Caco-2 (cell line): ENCODE measurements at regions not wholly inside any gene's neighbourhood (a gene's known extent, or its start where the extent isn't known, plus 50 kb on each side); places are given as distances from the start of the nearest gene placed in this dataset.

Source experiments
- BruUV-seq: library from RNA; stranded (reverse); fragments of 400-500 nt; replicated peaks from 2 replicates; lab custom pipeline; 2021; lab: Mats Ljungman, UMichigan
- CTCF ChIA-PET: fragments of 300-600 bp; sonication (Branson Sonifier 250); formaldehyde crosslinking; loops from one replicate; lab custom pipeline; 2022; ENCODE audit warnings: antibody characterized with exemption; lab: Charles Lee
- POLR2A ChIA-PET: fragments of 300-600 bp; sonication (Branson Sonifier 250); formaldehyde crosslinking; loops from one replicate; lab custom pipeline; 2022; ENCODE audit warnings: antibody characterized with exemption; lab: Charles Lee
- DNase-seq, 2 experiments: peaks; one replicate each; pipeline versions ENCODE4 v3.0.0 to v3.0.0-alpha.2; 2020 to 2022
- H3K27me3 ChIP-seq: replicated peaks from 2 replicates; pipeline ENCODE4 v1.6.0; 2011; ENCODE audit warnings: low read length; ENCODE audit not compliant: control insufficient read depth, insufficient read depth
- H3K36me3 ChIP-seq: 2 replicates; pipeline ENCODE4 v1.5.1; 2011; ENCODE audit warnings: low read length; ENCODE audit not compliant: control insufficient read depth, insufficient read depth
- H3K4me1 ChIP-seq: fragments of 250-450 bp; sonication (Bioruptor Pico); 2 replicates; pipeline ENCODE4 v1.5.1; 2020; ENCODE audit warnings: mild to moderate bottlenecking
- H3K4me3 ChIP-seq: 2 replicates; pipeline ENCODE4 v1.5.1; 2011; ENCODE audit warnings: low read depth, mild to moderate bottlenecking, control low read depth, low read length
- H3K9me3 ChIP-seq: fragments of 250-450 bp; sonication (Bioruptor Pico); 2 replicates; pipeline ENCODE4 v1.5.1; 2020; ENCODE audit warnings: mild to moderate bottlenecking, moderate library complexity
- H3K27ac Mint-ChIP-seq: one replicate; pipeline ENCODE4 v1.8.0; 2022; ENCODE audit warnings: mixed read lengths; ENCODE audit not compliant: unreplicated experiment
- H3K27me3 Mint-ChIP-seq: one replicate; pipeline ENCODE4 v1.8.0; 2022; ENCODE audit warnings: mixed read lengths; ENCODE audit not compliant: insufficient read depth, unreplicated experiment
- H3K36me3 Mint-ChIP-seq: one replicate; pipeline ENCODE4 v1.8.0; 2022; ENCODE audit warnings: mild to moderate bottlenecking, mixed read lengths; ENCODE audit not compliant: insufficient read depth, unreplicated experiment
- H3K4me1 Mint-ChIP-seq: one replicate; pipeline ENCODE4 v1.8.0; 2022; ENCODE audit warnings: low read depth, mixed read lengths; ENCODE audit not compliant: unreplicated experiment
- H3K4me3 Mint-ChIP-seq: one replicate; pipeline ENCODE4 v1.8.0; 2022; ENCODE audit warnings: mild to moderate bottlenecking, moderate library complexity, mixed read lengths; ENCODE audit not compliant: unreplicated experiment
- H3K9me3 Mint-ChIP-seq: one replicate; pipeline ENCODE4 v1.8.0; 2022; ENCODE audit warnings: mixed read lengths; ENCODE audit not compliant: unreplicated experiment
- intact Hi-C: fragments of 100-400 bp; cut with micrococcal nuclease; formaldehyde crosslinking; loops from one replicate; pipeline ENCODE4 v1.10.0; 2022; ENCODE audit not compliant: unreplicated experiment
- TF ChIP-seq, protein P1 (sequence below), 2 experiments: fragments of 200-600 bp in 1 of 2; IDR thresholded peaks; 1 replicate in 1 of 2; 2 replicates in 1 of 2; pipeline versions ENCODE4 v1.5.1 to v1.8.0; 2011 to 2022; ENCODE audit warnings: antibody characterized with exemption in 1 of 2, control low read depth in 1 of 2, inconsistent platforms in 1 of 2, low read depth in 1 of 2, low read length in 1 of 2, mild to moderate bottlenecking in 1 of 2, moderate library complexity in 1 of 2; ENCODE audit not compliant: insufficient read depth in 1 of 2, severe bottlenecking in 1 of 2, unreplicated experiment in 1 of 2

DNA sequence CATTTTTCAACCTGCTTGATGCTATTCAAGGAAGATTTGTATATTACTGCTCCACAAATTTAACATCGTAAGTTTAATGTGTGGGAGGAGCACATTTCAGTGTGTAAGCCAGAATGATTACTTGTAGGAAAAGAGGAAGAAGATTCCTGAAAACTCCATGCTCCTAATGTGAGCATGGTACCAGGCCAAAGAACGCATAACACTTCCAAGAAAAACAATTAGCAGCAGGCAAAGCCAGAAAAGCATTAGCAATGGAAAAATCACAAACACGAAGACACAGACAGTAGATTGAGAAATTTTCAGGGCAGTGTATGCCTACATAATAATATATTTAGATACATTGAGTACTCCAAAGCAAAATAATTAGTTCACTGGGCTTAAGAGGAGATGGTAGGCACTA lies 96.6 kb upstream of the CBLB start:
- Histone ChIP-seq H3K4me1 (no peaks in the 10 kb centered on the region), H3K9me3 (0 out of 2 replicates have a peak, but pooled peaks cover 3% of the 10 kb centered on the region), H3K36me3 (no peaks in the 10 kb centered on the region), H3K27me3 (no peaks in the 10 kb centered on the region), H3K4me3 (no peak overlapping the region)
- intact Hi-C loops: no loop called here
- ChIA-PET POLR2A (no interaction called here), CTCF (no interaction called here)
- no peaks in the 10 kb centered on the region for H3K27me3 Mint-ChIP-seq
- no peaks in the 10 kb centered on the region for H3K4me1 Mint-ChIP-seq
- H3K9me3 Mint-ChIP-seq: peaks cover 15% of the 10 kb centered on the region
- DNase-seq: no peak
- H3K4me3 Mint-ChIP-seq: no peak overlapping the region
- BruUV-seq: no TSS peak
- H3K27ac Mint-ChIP-seq: no peak overlapping the region
- TF ChIP-seq, protein P1, sequence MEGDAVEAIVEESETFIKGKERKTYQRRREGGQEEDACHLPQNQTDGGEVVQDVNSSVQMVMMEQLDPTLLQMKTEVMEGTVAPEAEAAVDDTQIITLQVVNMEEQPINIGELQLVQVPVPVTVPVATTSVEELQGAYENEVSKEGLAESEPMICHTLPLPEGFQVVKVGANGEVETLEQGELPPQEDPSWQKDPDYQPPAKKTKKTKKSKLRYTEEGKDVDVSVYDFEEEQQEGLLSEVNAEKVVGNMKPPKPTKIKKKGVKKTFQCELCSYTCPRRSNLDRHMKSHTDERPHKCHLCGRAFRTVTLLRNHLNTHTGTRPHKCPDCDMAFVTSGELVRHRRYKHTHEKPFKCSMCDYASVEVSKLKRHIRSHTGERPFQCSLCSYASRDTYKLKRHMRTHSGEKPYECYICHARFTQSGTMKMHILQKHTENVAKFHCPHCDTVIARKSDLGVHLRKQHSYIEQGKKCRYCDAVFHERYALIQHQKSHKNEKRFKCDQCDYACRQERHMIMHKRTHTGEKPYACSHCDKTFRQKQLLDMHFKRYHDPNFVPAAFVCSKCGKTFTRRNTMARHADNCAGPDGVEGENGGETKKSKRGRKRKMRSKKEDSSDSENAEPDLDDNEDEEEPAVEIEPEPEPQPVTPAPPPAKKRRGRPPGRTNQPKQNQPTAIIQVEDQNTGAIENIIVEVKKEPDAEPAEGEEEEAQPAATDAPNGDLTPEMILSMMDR (IDR thresholded peaks at IDR 0.05; ENCODE audit: insufficient read depth in 1 of 2, low read depth in 1 of 2, low read length in 1 of 2, severe bottlenecking in 1 of 2, unreplicated experiment in 1 of 2): no peak
- no peaks in the 10 kb centered on the region for H3K36me3 Mint-ChIP-seq

DNA sequence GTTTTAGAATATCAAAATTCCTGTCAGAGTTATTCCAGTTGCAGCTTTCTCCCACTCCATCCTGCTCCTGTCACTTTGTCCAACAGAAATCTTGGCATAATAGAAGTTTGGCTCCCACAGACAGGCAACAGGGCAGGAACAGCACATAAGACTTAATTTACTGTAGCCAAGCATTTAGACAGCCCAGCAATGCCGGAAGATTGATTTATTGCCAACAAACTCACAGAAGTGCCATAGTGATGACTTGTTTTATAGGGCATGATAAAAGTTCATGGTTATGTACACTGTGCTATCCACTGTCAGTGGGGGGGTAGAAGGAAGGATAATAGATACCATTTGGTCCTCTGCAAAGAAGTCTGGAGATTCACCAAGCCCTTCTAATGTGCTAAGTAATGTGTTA lies 98.3 kb upstream of the CBLB start:
- no peaks in the 10 kb centered on the region for H3K27me3 Mint-ChIP-seq
- ChIA-PET CTCF (no interaction called here), POLR2A (no interaction called here)
- H3K4me3 ChIP-seq: no peak overlapping the region
- intact Hi-C loops: no loop called here
- no peaks in the 10 kb centered on the region for H3K36me3 ChIP-seq
- H3K4me1 ChIP-seq: no peaks in the 10 kb centered on the region
- no peaks in the 10 kb centered on the region for H3K27me3 ChIP-seq
- no TSS peak for BruUV-seq
- H3K36me3 Mint-ChIP-seq: no peaks in the 10 kb centered on the region
- no peaks in the 10 kb centered on the region for H3K4me1 Mint-ChIP-seq
- no peak overlapping the region for H3K27ac Mint-ChIP-seq
- TF ChIP-seq, protein P1 (IDR thresholded peaks at IDR 0.05; ENCODE audit: insufficient read depth in 1 of 2, low read depth in 1 of 2, low read length in 1 of 2, severe bottlenecking in 1 of 2, unreplicated experiment in 1 of 2): no peak
- DNase-seq: no peak
- H3K9me3 ChIP-seq: peaks cover 20% of the 10 kb centered on the region
- H3K9me3 Mint-ChIP-seq: peaks cover 24% of the 10 kb centered on the region
- H3K4me3 Mint-ChIP-seq: no peak overlapping the region

DNA sequence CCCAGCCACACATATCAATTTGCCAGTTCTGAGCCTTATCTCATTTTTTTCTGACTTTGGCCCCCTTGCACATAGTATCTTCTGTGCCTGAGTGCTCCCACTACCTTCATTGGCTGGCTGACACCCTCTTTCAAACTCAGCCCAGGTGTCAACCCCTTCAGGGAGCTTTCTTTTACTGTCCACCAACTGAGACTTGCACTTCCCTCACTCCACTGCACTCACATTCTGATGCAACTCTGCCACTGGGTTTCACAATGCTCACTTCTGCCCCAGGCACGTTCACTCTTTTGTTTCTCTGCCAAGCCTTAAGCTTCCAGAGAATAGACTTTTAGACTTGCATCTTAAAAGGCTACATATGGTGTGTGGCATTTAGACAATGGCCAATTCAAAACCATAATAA lies 101.5 kb upstream of the CBLB start:
- Histone ChIP-seq H3K9me3 (peaks cover 22% of the 10 kb centered on the region), H3K36me3 (no peaks in the 10 kb centered on the region), H3K4me1 (no peaks in the 10 kb centered on the region), H3K4me3 (no peak overlapping the region), H3K27me3 (no peaks in the 10 kb centered on the region)
- intact Hi-C loops: no loop called here
- CTCF ChIA-PET: no interaction called here
- H3K27me3 Mint-ChIP-seq: no peaks in the 10 kb centered on the region
- no peak for DNase-seq
- peaks cover 28% of the 10 kb centered on the region for H3K9me3 Mint-ChIP-seq
- no peak overlapping the region for H3K4me3 Mint-ChIP-seq
- POLR2A ChIA-PET: no interaction called here
- H3K27ac Mint-ChIP-seq: no peak overlapping the region
- no peaks in the 10 kb centered on the region for H3K4me1 Mint-ChIP-seq
- no TSS peak for BruUV-seq
- no peaks in the 10 kb centered on the region for H3K36me3 Mint-ChIP-seq
- TF ChIP-seq, protein P1 (IDR thresholded peaks at IDR 0.05; ENCODE audit: insufficient read depth in 1 of 2, low read depth in 1 of 2, low read length in 1 of 2, severe bottlenecking in 1 of 2, unreplicated experiment in 1 of 2): no peak
